ENCODE measurements at regions not wholly inside any gene's neighbourhood (a gene's known extent, or its start where the extent isn't known, plus 50 kb on each side); places are given as distances from the start of the nearest gene placed in this dataset.

DNA sequence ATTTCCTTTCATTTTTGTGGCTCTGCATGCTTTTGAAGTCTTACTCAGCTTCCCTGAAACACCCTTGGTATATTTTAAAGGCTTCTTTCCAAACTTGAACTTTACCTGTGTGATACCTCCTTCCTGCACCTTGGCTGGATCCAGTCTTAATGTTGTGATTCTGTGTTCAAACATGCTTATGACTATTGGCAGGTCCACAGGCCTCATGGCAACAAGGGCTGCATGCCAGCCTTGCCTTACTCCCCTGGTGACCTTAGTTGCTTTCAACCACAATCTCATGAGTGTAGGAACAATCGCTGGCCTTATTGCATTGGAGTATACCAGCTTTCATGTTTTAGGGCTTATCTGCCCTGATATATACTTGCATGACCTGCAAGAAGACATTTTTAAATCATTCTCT lies 238.7 kb downstream of the KIF20B start:
- POLR2A ChIA-PET = no interaction called here
- H3K27ac ChIP-seq = no peak overlapping the region
- TF ChIP-seq KDM5A (IDR thresholded peaks at IDR 0.05) = no peak
- no peak for TF ChIP-seq ZFP36 (IDR thresholded peaks at IDR 0.05; ENCODE audit: borderline replicate concordance, partially characterized antibody)
- TF ChIP-seq, protein P1, sequence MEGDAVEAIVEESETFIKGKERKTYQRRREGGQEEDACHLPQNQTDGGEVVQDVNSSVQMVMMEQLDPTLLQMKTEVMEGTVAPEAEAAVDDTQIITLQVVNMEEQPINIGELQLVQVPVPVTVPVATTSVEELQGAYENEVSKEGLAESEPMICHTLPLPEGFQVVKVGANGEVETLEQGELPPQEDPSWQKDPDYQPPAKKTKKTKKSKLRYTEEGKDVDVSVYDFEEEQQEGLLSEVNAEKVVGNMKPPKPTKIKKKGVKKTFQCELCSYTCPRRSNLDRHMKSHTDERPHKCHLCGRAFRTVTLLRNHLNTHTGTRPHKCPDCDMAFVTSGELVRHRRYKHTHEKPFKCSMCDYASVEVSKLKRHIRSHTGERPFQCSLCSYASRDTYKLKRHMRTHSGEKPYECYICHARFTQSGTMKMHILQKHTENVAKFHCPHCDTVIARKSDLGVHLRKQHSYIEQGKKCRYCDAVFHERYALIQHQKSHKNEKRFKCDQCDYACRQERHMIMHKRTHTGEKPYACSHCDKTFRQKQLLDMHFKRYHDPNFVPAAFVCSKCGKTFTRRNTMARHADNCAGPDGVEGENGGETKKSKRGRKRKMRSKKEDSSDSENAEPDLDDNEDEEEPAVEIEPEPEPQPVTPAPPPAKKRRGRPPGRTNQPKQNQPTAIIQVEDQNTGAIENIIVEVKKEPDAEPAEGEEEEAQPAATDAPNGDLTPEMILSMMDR (IDR thresholded peaks at IDR 0.05) = no peak
- no peak for TF ChIP-seq HOXB5 (CRISPR knock-in tag; IDR thresholded peaks at IDR 0.05)
- no peak for TF ChIP-seq SREBF2 (IDR thresholded peaks at IDR 0.05)
- TF ChIP-seq, protein P2, sequence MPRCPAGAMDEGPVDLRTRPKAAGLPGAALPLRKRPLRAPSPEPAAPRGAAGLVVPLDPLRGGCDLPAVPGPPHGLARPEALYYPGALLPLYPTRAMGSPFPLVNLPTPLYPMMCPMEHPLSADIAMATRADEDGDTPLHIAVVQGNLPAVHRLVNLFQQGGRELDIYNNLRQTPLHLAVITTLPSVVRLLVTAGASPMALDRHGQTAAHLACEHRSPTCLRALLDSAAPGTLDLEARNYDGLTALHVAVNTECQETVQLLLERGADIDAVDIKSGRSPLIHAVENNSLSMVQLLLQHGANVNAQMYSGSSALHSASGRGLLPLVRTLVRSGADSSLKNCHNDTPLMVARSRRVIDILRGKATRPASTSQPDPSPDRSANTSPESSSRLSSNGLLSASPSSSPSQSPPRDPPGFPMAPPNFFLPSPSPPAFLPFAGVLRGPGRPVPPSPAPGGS (IDR thresholded peaks at IDR 0.05) = no peak
- TF ChIP-seq NPAS2 (CRISPR knock-in tag; IDR thresholded peaks at IDR 0.05; ENCODE audit: borderline replicate concordance) = no peak
- no peak for TF ChIP-seq BHLHE40 (IDR thresholded peaks at IDR 0.05; ENCODE audit: low read depth, low read length)
- DNase-seq (ENCODE audit: low read depth in 1 of 2, low spot score in 1 of 2) = no peak
- H3K9me3 ChIP-seq = 0 out of 3 replicates have a peak, but pooled peaks cover 3% of the 10 kb centered on the region
- H3K4me3 ChIP-seq = no peak overlapping the region
- WGBS (ENCODE audit: missing lambda C conversion rate) = 7% methylated on average over 1 of the region's 1 CpG
- no peak overlapping the region for H3K4me2 ChIP-seq
- CTCF ChIA-PET = no interaction called here
- FAIRE-seq = no peak
- no peak for ATAC-seq
- H3K4me1 ChIP-seq = no peaks in the 10 kb centered on the region

DNA sequence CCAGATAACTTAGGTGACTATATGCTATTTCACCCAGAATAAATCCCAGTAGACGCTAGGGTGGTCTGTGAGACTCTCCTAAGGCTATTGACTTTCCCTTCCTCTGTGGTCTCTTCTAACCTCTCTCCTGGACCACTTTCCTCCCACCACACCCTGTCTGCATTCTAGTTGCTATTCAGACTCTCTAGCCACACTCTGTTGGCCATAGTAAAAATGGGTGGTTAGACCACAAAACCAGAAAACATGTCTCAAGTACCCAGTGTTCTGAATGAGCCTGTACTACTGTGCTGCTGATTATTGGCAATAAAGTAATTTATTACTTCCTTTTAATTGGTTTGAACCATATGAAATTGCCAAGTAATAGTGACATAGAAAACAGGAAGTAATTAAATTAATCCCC lies 240.8 kb downstream of the KIF20B start:
- ATAC-seq (no peak), FAIRE-seq (no peak), DNase-seq (ENCODE audit: low read depth in 1 of 2, low spot score in 1 of 2) (no peak)
- POLR2A ChIA-PET = no interaction called here
- H3K27ac ChIP-seq = no peak overlapping the region
- H3K9me3 ChIP-seq = 0 out of 3 replicates have a peak, but pooled peaks cover 3% of the 10 kb centered on the region
- no peak overlapping the region for H3K4me2 ChIP-seq
- CTCF ChIA-PET = no interaction called here
- 0% methylated on average over 1 of the region's 1 CpG for WGBS (ENCODE audit: missing lambda C conversion rate)
- H3K4me3 ChIP-seq = no peak overlapping the region
- no peaks in the 10 kb centered on the region for H3K4me1 ChIP-seq
- TF ChIP-seq EP300 (IDR thresholded peaks at IDR 0.05) = no peak
- no peak for TF ChIP-seq RAD21 (conservative IDR thresholded peaks at IDR 0.05 in 1 of 2, IDR thresholded peaks at IDR 0.05 in 1 of 2)
- TF ChIP-seq HEYL (CRISPR knock-in tag; IDR thresholded peaks at IDR 0.05) = no peak
- no peak for TF ChIP-seq JUN (IDR thresholded peaks at IDR 0.05)
- TF ChIP-seq ESRRA (IDR thresholded peaks at IDR 0.05; ENCODE audit: borderline replicate concordance, low read length) = no peak
- no peak for TF ChIP-seq CBX2 (IDR thresholded peaks at IDR 0.05; ENCODE audit: borderline replicate concordance, low read depth)
- no peak for TF ChIP-seq ZNF302 (CRISPR knock-in tag; IDR thresholded peaks at IDR 0.05)
- no peak for TF ChIP-seq NFE2L2 (conservative IDR thresholded peaks at IDR 0.05; ENCODE audit: low read length)
- no peak for TF ChIP-seq NR3C1 (IDR thresholded peaks at IDR 0.05)
- no peak for TF ChIP-seq GATA3 (IDR thresholded peaks at IDR 0.05; ENCODE audit: borderline replicate concordance)
- no peak for TF ChIP-seq FOXS1 (CRISPR knock-in tag; IDR thresholded peaks at IDR 0.05)
- TF ChIP-seq CEBPB (IDR thresholded peaks at IDR 0.05) = no peak
- no peak for TF ChIP-seq CHD2 (IDR thresholded peaks at IDR 0.05; ENCODE audit: low read length, partially characterized antibody)
- TF ChIP-seq, protein P1 (IDR thresholded peaks at IDR 0.05) = no peak
- no peak for TF ChIP-seq ZFP36 (IDR thresholded peaks at IDR 0.05; ENCODE audit: borderline replicate concordance, partially characterized antibody)
- TF ChIP-seq ZC3H11A (IDR thresholded peaks at IDR 0.05) = no peak
